Choroid plexus epithelial cell (primary cell): ENCODE measurements at regions not wholly inside any gene's neighbourhood (a gene's known extent, or its start where the extent isn't known, plus 50 kb on each side); places are given as distances from the start of the nearest gene placed in this dataset.

ENCODE experiments used
- DNase-seq: peaks from one replicate; pipeline ENCODE4 v3.0.0-alpha.2; 2010; ENCODE audit warnings: low read depth
- H3K4me3 ChIP-seq: 2 replicates; pipeline ENCODE4 v1.5.1; 2011; ENCODE audit warnings: low read depth, mild to moderate bottlenecking, control low read depth, low read length, moderate library complexity
- CTCF ChIP-seq: conservative IDR thresholded peaks from 2 replicates; pipeline ENCODE4 v1.5.1; 2011; ENCODE audit warnings: low read depth, mild to moderate bottlenecking, control low read depth, inconsistent platforms, low read length, moderate library complexity

GRCh38 chr21:24861471-24861870 lies 745.8 kb downstream of the MRPL39 start:
- no peak for TF ChIP-seq CTCF

GRCh38 chr21:24856326-24856725 lies 751.0 kb downstream of the MRPL39 start:
- no peak for DNase-seq
- no peak overlapping the region for H3K4me3 ChIP-seq
- TF ChIP-seq CTCF = no peak

More at GRCh38 chr21:24861471-24861870, 745.8 kb downstream of the MRPL39 start:
- no peak for DNase-seq
- no peak overlapping the region for H3K4me3 ChIP-seq

- TF ChIP-seq CTCF = no peak
- DNase-seq = no peak
- no peak overlapping the region for H3K4me3 ChIP-seq
Observed at GRCh38 chr21:24852610-24853195, 754.6 kb downstream of the MRPL39 start.

GRCh38 chr21:24850121-24850520 lies 757.2 kb downstream of the MRPL39 start:
- no peak overlapping the region for H3K4me3 ChIP-seq
- TF ChIP-seq CTCF = no peak
- DNase-seq = no peak

GRCh38 chr21:24844671-24845070 lies 762.6 kb downstream of the MRPL39 start:
- no peak for TF ChIP-seq CTCF
- DNase-seq = no peak
- H3K4me3 ChIP-seq = no peak overlapping the region

DNA sequence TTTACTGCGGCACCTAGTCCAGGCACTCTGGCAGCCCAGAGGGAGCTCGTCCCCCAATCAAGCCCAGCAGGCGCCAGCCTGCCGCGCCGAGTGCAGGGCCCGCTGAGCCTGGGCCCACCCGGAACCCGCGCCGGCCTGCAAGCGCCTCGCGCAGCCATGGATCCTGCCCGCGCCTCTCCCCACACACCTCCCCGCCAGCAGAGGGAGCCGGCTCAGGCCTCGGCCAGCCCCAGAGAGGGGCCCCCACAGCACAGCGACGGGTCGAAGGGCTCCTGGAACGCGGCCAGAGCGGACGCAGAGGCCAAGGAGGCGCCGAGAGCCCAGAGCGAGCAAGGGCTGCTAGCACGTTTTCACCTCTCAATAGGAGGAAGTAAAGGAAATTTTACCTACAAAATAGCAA lies 767.0 kb downstream of the MRPL39 start:
- no peak for TF ChIP-seq CTCF
- H3K4me3 ChIP-seq = no peak overlapping the region
- DNase-seq = no peak

DNA sequence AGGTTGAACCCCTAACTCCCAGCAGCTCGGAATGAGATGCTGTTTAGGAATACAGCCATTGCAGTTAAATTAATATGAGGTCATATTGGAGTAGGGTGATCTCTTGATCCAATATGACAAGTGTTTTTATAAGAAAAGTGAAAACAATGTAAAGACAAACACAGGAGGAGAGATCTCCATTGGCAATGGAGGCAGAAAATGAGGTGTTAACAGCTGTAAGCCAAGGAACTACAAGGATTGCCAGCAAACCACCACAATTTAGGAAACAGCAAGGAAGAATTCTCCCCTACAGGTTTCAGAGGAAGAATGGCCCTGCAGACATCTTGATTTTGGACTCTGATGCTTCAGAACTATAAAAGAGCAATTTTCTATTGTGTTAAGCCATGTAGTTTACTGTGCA lies 774.3 kb downstream of the MRPL39 start:
- no peak for TF ChIP-seq CTCF
- no peak for DNase-seq
- no peak overlapping the region for H3K4me3 ChIP-seq
